Omental fat pad (tissue), 3 donors: ENCODE measurements at regions not wholly inside any gene's neighbourhood (a gene's known extent, or its start where the extent isn't known, plus 50 kb on each side); places are given as distances from the start of the nearest gene placed in this dataset.

ENCODE experiments used
- ATAC-seq: fragments of 150-250 bp; one replicate; pipeline ENCODE4 v1.9.1; 2016; ENCODE audit warnings: mild to moderate bottlenecking, moderate library complexity; ENCODE audit not compliant: low FRiP score
- DNase-seq: peaks from one replicate; pipeline ENCODE4 v3.0.0-alpha.2; 2019; ENCODE audit warnings: low spot score
- TF ChIP-seq, protein P1 (sequence below), 3 donors: fragments of 450-650 bp; IDR thresholded peaks; one replicate each; pipeline ENCODE4 v1.5.1; 2016 to 2017; ENCODE audit warnings: antibody characterized with exemption in 3 of 3, mild to moderate bottlenecking in 3 of 3, moderate library complexity in 2 of 3

DNA sequence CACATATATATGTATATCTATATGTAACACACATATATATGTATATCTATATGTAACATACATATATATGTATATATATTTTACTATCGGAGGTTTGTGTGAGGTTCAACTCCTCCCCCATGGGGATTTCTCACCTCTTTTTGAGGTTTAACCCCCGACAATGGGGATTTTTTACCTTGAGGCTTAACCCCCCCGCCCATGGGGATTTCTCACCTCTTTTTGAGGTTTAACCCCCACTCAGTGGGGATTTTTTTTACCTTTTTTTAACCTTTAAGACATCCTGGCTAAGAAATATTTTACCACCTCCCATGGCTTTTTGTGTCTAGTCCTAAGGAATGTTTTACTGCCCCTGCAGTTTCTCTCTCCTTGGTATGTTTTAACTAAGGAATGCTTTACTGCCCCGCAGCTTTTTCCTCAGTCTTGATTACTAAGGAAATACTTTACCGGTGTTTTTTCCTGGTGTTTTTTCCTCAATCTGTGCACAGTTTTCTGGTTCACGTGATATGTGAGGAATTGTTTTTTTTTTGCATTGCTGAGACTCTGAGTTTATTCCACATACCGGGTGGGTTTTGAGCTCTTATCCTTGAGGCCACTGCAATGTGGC is 185.2 kb downstream of the KLF13 start:
- TF ChIP-seq, protein P1, sequence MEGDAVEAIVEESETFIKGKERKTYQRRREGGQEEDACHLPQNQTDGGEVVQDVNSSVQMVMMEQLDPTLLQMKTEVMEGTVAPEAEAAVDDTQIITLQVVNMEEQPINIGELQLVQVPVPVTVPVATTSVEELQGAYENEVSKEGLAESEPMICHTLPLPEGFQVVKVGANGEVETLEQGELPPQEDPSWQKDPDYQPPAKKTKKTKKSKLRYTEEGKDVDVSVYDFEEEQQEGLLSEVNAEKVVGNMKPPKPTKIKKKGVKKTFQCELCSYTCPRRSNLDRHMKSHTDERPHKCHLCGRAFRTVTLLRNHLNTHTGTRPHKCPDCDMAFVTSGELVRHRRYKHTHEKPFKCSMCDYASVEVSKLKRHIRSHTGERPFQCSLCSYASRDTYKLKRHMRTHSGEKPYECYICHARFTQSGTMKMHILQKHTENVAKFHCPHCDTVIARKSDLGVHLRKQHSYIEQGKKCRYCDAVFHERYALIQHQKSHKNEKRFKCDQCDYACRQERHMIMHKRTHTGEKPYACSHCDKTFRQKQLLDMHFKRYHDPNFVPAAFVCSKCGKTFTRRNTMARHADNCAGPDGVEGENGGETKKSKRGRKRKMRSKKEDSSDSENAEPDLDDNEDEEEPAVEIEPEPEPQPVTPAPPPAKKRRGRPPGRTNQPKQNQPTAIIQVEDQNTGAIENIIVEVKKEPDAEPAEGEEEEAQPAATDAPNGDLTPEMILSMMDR (IDR thresholded peaks at IDR 0.05): no peak
- no peak for DNase-seq
- no peak for ATAC-seq

DNA sequence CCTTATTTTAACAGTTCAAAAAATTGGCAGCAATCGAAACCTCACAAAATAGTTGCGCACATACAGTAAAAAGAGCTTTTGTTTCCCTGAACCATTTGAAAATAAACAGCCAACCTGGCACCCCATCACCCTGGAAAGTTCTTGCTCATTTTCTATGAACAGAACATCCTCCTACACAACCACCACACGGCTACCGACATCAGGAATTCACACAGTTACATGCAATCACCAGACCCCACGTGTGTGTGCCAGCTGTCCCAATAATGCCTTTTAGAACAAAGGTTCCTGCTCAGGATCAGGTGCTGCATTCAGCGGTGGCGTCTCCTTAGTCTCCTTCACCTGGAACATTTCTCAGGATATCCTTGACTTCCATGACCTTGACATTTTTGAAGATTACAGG is 186.5 kb downstream of the KLF13 start:
- ATAC-seq: no peak
- TF ChIP-seq, protein P1 (IDR thresholded peaks at IDR 0.05): no peak
- DNase-seq: no peak

DNA sequence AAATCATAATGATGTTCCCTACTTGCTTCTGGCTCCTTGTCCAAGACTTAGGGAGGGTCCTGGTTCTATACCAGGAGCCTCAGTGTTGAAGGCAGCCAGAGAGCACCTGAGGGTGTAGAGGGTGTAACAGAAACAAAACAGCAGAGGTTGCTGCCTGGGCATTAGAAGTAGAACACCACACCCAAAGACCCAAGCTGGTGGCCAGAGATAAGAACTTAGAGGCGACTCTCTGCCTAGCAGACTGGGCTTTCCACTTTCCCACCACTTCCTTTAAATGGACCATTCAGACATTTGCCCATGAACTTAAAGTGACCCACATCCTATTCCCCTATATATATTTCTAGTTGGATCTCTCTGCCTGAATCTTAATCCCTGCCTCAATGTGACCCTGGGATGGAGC is 189.8 kb downstream of the KLF13 start:
- TF ChIP-seq, protein P1 (IDR thresholded peaks at IDR 0.05): no peak
- peak; percentile 10 for ATAC-seq
- DNase-seq: no peak

DNA sequence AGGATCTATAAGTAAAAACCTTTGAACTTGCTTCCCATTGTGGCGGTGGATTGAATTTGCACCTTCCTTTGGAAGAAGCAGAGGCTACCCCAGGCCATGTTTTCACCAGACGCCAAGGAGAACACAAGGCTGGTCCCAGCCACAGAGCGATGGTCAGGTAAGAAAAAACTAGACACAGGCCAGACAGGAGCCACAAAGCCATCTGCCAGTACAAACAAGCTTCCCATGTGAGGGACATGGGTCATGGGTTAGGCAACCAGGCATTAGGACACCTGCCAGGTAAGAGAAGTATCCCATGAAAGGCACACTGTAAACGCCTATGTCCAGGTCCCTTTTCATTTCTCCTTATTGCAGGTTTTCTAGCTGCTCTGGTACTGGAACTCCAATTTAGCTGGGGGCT is 190.2 kb downstream of the KLF13 start:
- no peak for DNase-seq

DNA sequence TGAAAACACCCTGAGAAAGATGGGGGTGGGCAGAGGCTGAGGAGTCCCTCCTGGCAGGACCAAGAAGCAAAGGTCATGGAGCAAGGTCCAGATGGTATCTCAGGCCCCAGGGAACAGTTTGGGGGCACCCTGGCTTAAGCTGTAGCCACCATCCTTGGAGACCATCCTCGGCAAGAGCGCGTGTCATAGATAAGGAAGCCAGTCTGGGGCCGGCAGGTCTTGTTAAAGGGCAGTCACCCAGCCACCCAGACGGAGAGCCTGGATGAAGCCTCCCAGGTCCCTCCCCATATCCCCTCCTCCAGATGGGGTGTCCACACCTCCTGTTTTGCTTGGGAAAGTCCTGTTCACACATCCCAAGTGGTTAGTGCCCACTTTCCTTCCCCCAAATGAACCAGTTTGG is 191.1 kb downstream of the KLF13 start:
- no peak for DNase-seq
- ATAC-seq: no peak

More for the DNA sequence above, 190.2 kb downstream of the KLF13 start:
- TF ChIP-seq, protein P1 (IDR thresholded peaks at IDR 0.05): no peak
- ATAC-seq: no peak

DNA sequence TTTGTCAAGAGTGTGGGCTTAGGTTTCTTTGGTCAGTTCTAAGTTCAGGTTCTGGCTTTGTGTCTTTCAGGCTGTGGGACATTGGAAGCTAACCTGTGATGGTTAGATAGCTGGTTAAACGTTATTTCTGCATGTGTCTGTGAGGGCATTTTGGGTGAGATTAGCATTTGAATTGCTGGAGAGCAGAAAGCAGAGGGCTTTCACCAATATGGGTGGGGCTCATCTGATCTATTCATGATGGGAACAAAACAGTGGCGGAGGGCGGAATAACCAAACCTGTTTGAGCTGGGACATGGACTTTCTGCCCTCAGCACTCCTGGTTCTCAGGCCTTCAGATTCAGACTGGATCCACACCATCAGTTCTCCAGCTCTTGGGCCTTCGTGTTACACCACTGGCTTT is 195.4 kb downstream of the KLF13 start:
- DNase-seq: no peak
- TF ChIP-seq, protein P1 (IDR thresholded peaks at IDR 0.05): no peak
- ATAC-seq: no peak

More for the DNA sequence above, 191.1 kb downstream of the KLF13 start:
- TF ChIP-seq, protein P1 (IDR thresholded peaks at IDR 0.05): no peak

DNA sequence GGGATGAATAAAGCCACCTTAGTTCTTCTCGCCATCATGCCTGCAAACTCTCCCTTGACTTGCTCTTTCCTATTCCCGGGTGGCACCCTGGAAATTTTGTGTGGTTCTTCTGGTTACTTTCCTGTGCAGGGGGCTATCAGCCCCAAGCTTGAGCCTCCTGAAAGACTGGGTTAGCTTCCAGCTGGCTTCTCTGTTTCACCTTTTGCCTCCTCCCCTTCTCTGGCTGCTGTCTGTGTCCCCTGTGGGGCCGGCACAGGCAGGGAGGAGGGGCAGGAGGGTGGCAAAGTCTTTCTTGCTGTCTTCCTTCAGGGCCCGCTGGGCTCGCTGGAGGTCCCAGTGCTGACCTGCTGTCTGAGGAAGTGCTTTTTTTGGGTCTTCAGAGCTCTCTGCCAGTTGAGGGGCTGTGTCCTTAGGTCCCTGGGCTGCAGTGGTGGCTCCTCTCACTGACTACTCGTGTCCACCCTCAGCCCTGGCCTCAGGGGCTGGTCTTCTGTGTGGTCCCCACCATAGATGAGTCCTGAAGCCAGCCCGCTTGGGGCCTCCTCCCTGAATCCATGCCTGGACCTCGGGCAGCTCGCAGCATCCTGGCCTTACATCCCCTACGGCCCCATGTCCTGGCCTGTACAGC is 196.5 kb downstream of the KLF13 start:
- ATAC-seq (no peak), DNase-seq (no peak)
- TF ChIP-seq, protein P1 (IDR thresholded peaks at IDR 0.05): no peak
